ENCODE measurements at regions not wholly inside any gene's neighbourhood (a gene's known extent, or its start where the extent isn't known, plus 50 kb on each side); places are given as distances from the start of the nearest gene placed in this dataset.
"Not testable (repeated sequence)": the region's sequence is repeated elsewhere in the genome, so short reads cannot be mapped to it uniquely, and the experiment has no call there.

DNA sequence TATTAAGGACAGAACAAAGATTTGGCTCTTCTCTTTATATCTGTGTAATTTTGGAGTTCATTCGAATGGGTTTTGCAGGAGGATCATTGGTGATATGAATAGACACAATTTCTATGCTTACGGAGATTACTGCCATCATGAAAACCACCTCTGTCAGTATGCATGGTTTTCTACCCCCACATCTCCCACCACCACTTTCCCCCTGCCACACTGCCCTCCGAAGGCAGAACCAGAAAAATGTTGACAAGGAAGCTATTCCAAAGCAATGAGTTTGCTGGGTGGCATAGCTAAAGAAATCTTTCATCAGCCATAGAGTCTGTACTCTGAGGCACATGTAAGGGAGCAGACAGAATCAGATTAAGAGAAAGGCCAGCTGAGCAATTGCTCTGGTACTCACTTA, 567.3 kb upstream of the ACTRT1 start:
- TF ChIP-seq SP1 (IDR thresholded peaks at IDR 0.05), result no peak
- no peak for TF ChIP-seq SUZ12 (IDR thresholded peaks at IDR 0.05)
- TF ChIP-seq BHLHE40 (IDR thresholded peaks at IDR 0.05; ENCODE audit: borderline replicate concordance), result no peak
- TF ChIP-seq FOXK2 (IDR thresholded peaks at IDR 0.05), result no peak
- no peak for TF ChIP-seq NFRKB (IDR thresholded peaks at IDR 0.05)
- no peak for TF ChIP-seq FOXA1 (IDR thresholded peaks at IDR 0.05)
- TF ChIP-seq ARNT (IDR thresholded peaks at IDR 0.05), result no peak
- TF ChIP-seq FOXM1 (IDR thresholded peaks at IDR 0.05; ENCODE audit: borderline replicate concordance), result no peak
- TF ChIP-seq HDGF (IDR thresholded peaks at IDR 0.05; ENCODE audit: borderline replicate concordance), result no peak
- no peak for TF ChIP-seq CTBP1 (IDR thresholded peaks at IDR 0.05; ENCODE audit: borderline replicate concordance)
- TF ChIP-seq L3MBTL2 (conservative IDR thresholded peaks at IDR 0.05), result no peak
- TF ChIP-seq PKNOX1 (IDR thresholded peaks at IDR 0.05), result no peak
- TF ChIP-seq LEF1 (IDR thresholded peaks at IDR 0.05; ENCODE audit: borderline replicate concordance), result no peak
- TF ChIP-seq TARDBP (IDR thresholded peaks at IDR 0.05), result no peak
- no peak for TF ChIP-seq ELF4 (IDR thresholded peaks at IDR 0.05)
- DNase-seq (ENCODE audit: extremely low spot score), result no peak
- CTCF ChIA-PET, result no interaction called here
- POLR2A ChIA-PET, result no interaction called here

- TF ChIP-seq BHLHE40 (IDR thresholded peaks at IDR 0.05; ENCODE audit: borderline replicate concordance) (no peak), FOXK2 (IDR thresholded peaks at IDR 0.05) (no peak), CTBP1 (IDR thresholded peaks at IDR 0.05; ENCODE audit: borderline replicate concordance) (no peak), LEF1 (IDR thresholded peaks at IDR 0.05; ENCODE audit: borderline replicate concordance) (no peak), FOXM1 (IDR thresholded peaks at IDR 0.05; ENCODE audit: borderline replicate concordance) (no peak), NFRKB (IDR thresholded peaks at IDR 0.05) (no peak), ELF4 (IDR thresholded peaks at IDR 0.05) (no peak), FOXA1 (IDR thresholded peaks at IDR 0.05) (no peak), TARDBP (IDR thresholded peaks at IDR 0.05) (no peak)
- DNase-seq (ENCODE audit: extremely low spot score), result no peak
- ChIA-PET CTCF (no interaction called here), POLR2A (no interaction called here)
These were observed 564.7 kb upstream of the ACTRT1 start for GRCh38 chrX:128616933-128617332.

DNA sequence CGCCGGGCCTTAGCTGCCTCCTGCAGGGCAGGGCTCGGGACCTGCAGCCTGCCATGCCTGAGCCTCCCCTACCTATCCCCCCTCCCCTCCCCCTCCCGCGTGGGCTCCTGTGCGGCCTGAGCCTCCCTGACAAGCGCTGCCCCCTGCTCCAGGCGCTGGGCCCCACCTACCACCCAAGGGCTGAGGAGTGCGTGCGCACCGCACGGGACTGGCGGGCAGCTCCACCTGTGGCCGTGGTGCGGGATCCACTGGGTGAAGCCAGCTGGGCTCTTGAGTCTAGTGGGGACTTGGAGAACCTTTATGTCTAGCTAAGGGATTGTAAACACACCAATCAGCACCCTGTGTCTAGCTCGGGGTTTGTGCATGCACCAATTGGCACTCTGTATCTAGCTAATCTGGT, 554.6 kb upstream of the ACTRT1 start:
- CTCF ChIA-PET; DNase-seq (ENCODE audit: extremely low spot score); POLR2A ChIA-PET: not testable (repeated sequence)

GRCh38 chrX:128606357-128606756, 554.2 kb upstream of the ACTRT1 start:
- DNase-seq (ENCODE audit: extremely low spot score); CTCF ChIA-PET; POLR2A ChIA-PET: not testable (repeated sequence)

GRCh38 chrX:128601706-128602105, 549.5 kb upstream of the ACTRT1 start:
- CTCF ChIA-PET, result no interaction called here
- TF ChIP-seq BHLHE40 (IDR thresholded peaks at IDR 0.05; ENCODE audit: borderline replicate concordance), result no peak
- TF ChIP-seq L3MBTL2 (conservative IDR thresholded peaks at IDR 0.05), result no peak
- no peak for TF ChIP-seq PKNOX1 (IDR thresholded peaks at IDR 0.05)
- TF ChIP-seq TARDBP (IDR thresholded peaks at IDR 0.05), result no peak
- POLR2A ChIA-PET, result no interaction called here

GRCh38 chrX:128599632-128600031, 547.4 kb upstream of the ACTRT1 start:
- CTCF ChIA-PET, result no interaction called here
- POLR2A ChIA-PET, result no interaction called here
- DNase-seq (ENCODE audit: extremely low spot score), result no peak
- TF ChIP-seq FOXM1 (IDR thresholded peaks at IDR 0.05; ENCODE audit: borderline replicate concordance), result no peak
- TF ChIP-seq FOXK2 (IDR thresholded peaks at IDR 0.05), result no peak
- no peak for TF ChIP-seq ELF4 (IDR thresholded peaks at IDR 0.05)
- TF ChIP-seq BHLHE40 (IDR thresholded peaks at IDR 0.05; ENCODE audit: borderline replicate concordance), result no peak
- TF ChIP-seq SP1 (IDR thresholded peaks at IDR 0.05), result no peak
- TF ChIP-seq SUZ12 (IDR thresholded peaks at IDR 0.05), result no peak
- no peak for TF ChIP-seq L3MBTL2 (conservative IDR thresholded peaks at IDR 0.05)
- no peak for TF ChIP-seq ZNF384 (IDR thresholded peaks at IDR 0.05)
- TF ChIP-seq HDGF (IDR thresholded peaks at IDR 0.05; ENCODE audit: borderline replicate concordance), result no peak
- TF ChIP-seq FOXA1 (IDR thresholded peaks at IDR 0.05), result no peak
- TF ChIP-seq TARDBP (IDR thresholded peaks at IDR 0.05), result no peak

More at GRCh38 chrX:128601706-128602105, 549.5 kb upstream of the ACTRT1 start:
- DNase-seq (ENCODE audit: extremely low spot score), result no peak

DNA sequence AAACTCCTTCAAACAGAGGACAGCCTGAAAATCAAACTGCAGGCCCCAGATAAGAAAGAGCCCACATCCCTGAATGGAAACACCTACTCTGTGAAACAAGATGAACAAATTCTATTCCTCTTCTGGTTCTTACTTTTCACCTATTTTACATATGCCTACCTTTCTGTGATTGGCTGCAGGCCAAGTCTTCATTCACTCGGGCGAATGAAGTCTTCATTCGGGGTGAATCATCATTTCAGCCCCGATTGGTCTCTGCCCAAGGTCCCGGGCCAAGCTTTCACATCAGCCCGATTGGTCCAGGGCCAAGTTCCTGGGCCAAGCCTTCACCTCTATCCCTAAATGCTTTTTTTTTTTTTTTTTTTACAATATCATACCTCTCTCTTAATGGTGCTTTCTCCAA, 529.8 kb upstream of the ACTRT1 start:
- TF ChIP-seq FOXA1 (IDR thresholded peaks at IDR 0.05) (no peak), HDGF (IDR thresholded peaks at IDR 0.05; ENCODE audit: borderline replicate concordance) (no peak), SUZ12 (IDR thresholded peaks at IDR 0.05) (no peak), L3MBTL2 (conservative IDR thresholded peaks at IDR 0.05) (no peak), NFRKB (IDR thresholded peaks at IDR 0.05) (no peak), BHLHE40 (IDR thresholded peaks at IDR 0.05; ENCODE audit: borderline replicate concordance) (no peak), ZNF384 (IDR thresholded peaks at IDR 0.05) (no peak), ELF4 (IDR thresholded peaks at IDR 0.05) (no peak), SP1 (IDR thresholded peaks at IDR 0.05) (no peak), FOXM1 (IDR thresholded peaks at IDR 0.05; ENCODE audit: borderline replicate concordance) (no peak), PKNOX1 (IDR thresholded peaks at IDR 0.05) (no peak), TARDBP (IDR thresholded peaks at IDR 0.05) (no peak), LEF1 (IDR thresholded peaks at IDR 0.05; ENCODE audit: borderline replicate concordance) (no peak), CTBP1 (IDR thresholded peaks at IDR 0.05; ENCODE audit: borderline replicate concordance) (no peak), FOXK2 (IDR thresholded peaks at IDR 0.05) (no peak), ARNT (IDR thresholded peaks at IDR 0.05) (no peak)
- ChIA-PET CTCF (no interaction called here), POLR2A (no interaction called here)
- DNase-seq (ENCODE audit: extremely low spot score), result no peak

Data from HEK293T (cell line).